DND-41 (cell line): ENCODE measurements at regions not wholly inside any gene's neighbourhood (a gene's known extent, or its start where the extent isn't known, plus 50 kb on each side); places are given as distances from the start of the nearest gene placed in this dataset.

Experiments used
- ATAC-seq: fragments of 200-7000 bp; cut with Tn5 transposase; 3 replicates; pipeline ENCODE4 v1.9.1; 2021; ENCODE audit warnings: low read depth; ENCODE audit not compliant: insufficient read depth
- DNase-seq: peaks from one replicate; pipeline ENCODE4 v3.0.0-alpha.2; 2020
- H2AFZ ChIP-seq: 2 replicates; pipeline ENCODE4 v1.6.0; 2012; ENCODE audit warnings: low read depth, low read length
- H3K27ac ChIP-seq: 2 replicates; pipeline ENCODE4 v1.5.1; 2012; ENCODE audit warnings: low read length, inconsistent platforms
- H3K27me3 ChIP-seq: fragments of 200-600 bp; sonication (generic); 2 replicates; pipeline ENCODE4 v1.6.0; 2012; ENCODE audit warnings: low read length, mild to moderate bottlenecking, inconsistent platforms; ENCODE audit not compliant: insufficient read depth, poor library complexity
- H3K36me3 ChIP-seq: 2 replicates; pipeline ENCODE4 v1.5.1; 2012; ENCODE audit warnings: low read length, inconsistent platforms; ENCODE audit not compliant: insufficient read depth
- H3K4me1 ChIP-seq: 2 replicates; pipeline ENCODE4 v1.5.1; 2012; ENCODE audit warnings: mild to moderate bottlenecking, low read length; ENCODE audit not compliant: insufficient read depth
- H3K4me2 ChIP-seq: 2 replicates; pipeline ENCODE4 v1.6.0; 2012; ENCODE audit warnings: mild to moderate bottlenecking, moderate library complexity, low read length, inconsistent platforms; ENCODE audit not compliant: insufficient read depth
- H3K4me3 ChIP-seq, 2 experiments: fragments of 200-600 bp in 1 of 2; shearing (Covaris generic) in 1 of 2; 2 replicates each; pipeline ENCODE4 v1.5.1; 2012 to 2016; ENCODE audit warnings: inconsistent platforms in 2 of 2, low read length in 2 of 2, mild to moderate bottlenecking in 2 of 2, low read depth in 1 of 2, moderate library complexity in 1 of 2
- H3K79me2 ChIP-seq: 2 replicates; pipeline ENCODE4 v1.6.0; 2012; ENCODE audit warnings: low read length, inconsistent platforms; ENCODE audit not compliant: insufficient read depth
- H3K9ac ChIP-seq: 2 replicates; pipeline ENCODE4 v1.6.0; 2012; ENCODE audit warnings: low read depth, mild to moderate bottlenecking, inconsistent platforms, low read length, moderate library complexity
- H3K9me3 ChIP-seq: 2 replicates; pipeline ENCODE4 v1.5.1; 2012; ENCODE audit warnings: low read length, moderate library complexity, mild to moderate bottlenecking, inconsistent platforms; ENCODE audit not compliant: insufficient read depth, severe bottlenecking
- H4K20me1 ChIP-seq: 2 replicates; pipeline ENCODE4 v1.6.0; 2012; ENCODE audit warnings: low read length; ENCODE audit not compliant: insufficient read depth
- EZH2 ChIP-seq: IDR thresholded peaks from 3 replicates; pipeline ENCODE4 v1.6.1; 2012; ENCODE audit warnings: borderline replicate concordance, low read depth, mild to moderate bottlenecking, moderate library complexity, low read length, inconsistent platforms; ENCODE audit not compliant: severe bottlenecking
- TF ChIP-seq, protein P1 (sequence below): IDR thresholded peaks from 2 replicates; pipeline ENCODE4 v1.5.1; 2012; ENCODE audit warnings: borderline replicate concordance, low read length, moderate library complexity, mild to moderate bottlenecking; ENCODE audit not compliant: poor library complexity, severe bottlenecking; ENCODE audit errors: extremely low read depth

DNA sequence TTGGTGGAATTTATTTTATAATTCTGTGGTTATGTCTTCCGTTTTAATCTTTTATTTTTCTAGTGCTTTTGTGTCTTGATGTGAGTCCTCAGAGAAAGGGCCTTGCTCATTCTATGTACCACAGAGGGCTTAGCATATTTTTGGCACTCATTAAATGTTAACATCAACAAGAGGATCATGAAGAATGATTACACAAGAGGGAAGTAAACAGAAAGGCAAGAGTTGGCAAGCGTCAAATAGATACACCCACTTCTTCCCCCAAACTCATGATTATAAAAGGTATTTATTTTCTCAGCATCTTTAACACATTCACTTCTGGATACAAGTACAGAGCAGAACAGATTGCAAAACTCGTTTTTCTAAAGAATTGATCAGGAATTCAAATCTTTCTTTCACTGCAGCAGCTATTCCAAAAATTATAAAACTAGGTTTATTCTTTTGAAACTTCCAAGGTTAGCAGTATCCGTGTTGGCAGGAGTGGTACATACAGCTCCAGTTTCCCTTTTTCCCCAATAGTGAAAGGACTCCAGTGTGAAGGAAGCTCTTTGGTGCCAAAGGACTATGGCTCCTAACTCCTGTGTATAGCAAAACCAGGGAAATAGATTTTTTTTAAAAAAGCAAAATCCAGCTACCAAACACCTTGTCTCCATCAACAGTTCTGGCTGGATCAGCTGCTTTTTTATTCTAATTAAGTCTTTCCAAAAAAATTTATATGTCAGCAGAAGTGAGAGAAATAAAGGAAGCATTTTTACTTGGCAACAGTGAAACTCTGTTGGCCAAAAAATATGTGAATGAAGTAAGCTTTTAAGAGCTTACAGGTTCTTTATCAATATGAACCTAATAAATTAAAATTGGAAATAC, 221.9 kb downstream of the ADGRG6 start:
- Histone ChIP-seq H3K27me3 (no peaks in the 10 kb centered on the region), H4K20me1 (no peaks in the 10 kb centered on the region), H3K4me3 (no peak overlapping the region), H3K4me2 (no peak overlapping the region), H3K4me1 (peaks cover 2% of the 10 kb centered on the region; the same call in 1 of the 2 replicates), H3K36me3 (no peaks in the 10 kb centered on the region), H3K9me3 (no peaks in the 10 kb centered on the region), H3K27ac (no peak overlapping the region), H3K79me2 (no peaks in the 10 kb centered on the region), H3K9ac (no peak overlapping the region), H2AFZ (no peak overlapping the region)
- ATAC-seq, result no peak
- TF ChIP-seq, protein P1, sequence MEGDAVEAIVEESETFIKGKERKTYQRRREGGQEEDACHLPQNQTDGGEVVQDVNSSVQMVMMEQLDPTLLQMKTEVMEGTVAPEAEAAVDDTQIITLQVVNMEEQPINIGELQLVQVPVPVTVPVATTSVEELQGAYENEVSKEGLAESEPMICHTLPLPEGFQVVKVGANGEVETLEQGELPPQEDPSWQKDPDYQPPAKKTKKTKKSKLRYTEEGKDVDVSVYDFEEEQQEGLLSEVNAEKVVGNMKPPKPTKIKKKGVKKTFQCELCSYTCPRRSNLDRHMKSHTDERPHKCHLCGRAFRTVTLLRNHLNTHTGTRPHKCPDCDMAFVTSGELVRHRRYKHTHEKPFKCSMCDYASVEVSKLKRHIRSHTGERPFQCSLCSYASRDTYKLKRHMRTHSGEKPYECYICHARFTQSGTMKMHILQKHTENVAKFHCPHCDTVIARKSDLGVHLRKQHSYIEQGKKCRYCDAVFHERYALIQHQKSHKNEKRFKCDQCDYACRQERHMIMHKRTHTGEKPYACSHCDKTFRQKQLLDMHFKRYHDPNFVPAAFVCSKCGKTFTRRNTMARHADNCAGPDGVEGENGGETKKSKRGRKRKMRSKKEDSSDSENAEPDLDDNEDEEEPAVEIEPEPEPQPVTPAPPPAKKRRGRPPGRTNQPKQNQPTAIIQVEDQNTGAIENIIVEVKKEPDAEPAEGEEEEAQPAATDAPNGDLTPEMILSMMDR, result no peak
- TF ChIP-seq EZH2, result no peak
- no peak for DNase-seq

DNA sequence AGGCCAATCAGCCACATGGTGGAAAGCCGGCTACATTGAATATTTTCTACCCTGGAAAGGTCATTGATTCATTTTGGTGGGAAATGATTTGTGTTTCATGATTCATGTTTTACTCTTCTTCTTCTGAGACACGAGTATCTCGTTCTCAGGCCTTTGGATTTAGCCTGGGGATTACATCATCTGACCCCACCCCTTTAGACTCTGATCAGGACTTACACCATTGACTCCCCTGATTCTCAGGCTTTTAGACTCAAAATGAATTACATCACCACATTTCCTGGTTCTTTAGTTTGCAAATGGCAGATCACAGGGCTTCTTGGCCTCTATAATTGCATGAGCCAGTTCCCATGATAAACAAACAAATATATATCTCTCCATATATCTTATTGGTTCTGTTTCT, 228.8 kb downstream of the ADGRG6 start:
- Histone ChIP-seq H3K4me2 (no peak overlapping the region), H3K27me3 (no peaks in the 10 kb centered on the region), H3K4me3 (no peak overlapping the region), H2AFZ (no peak overlapping the region), H3K9me3 (peaks cover 16% of the 10 kb centered on the region), H3K36me3 (no peaks in the 10 kb centered on the region), H3K4me1 (no peaks in the 10 kb centered on the region), H3K79me2 (no peaks in the 10 kb centered on the region), H3K9ac (no peak overlapping the region), H4K20me1 (no peaks in the 10 kb centered on the region), H3K27ac (no peak overlapping the region)
- DNase-seq (no peak), ATAC-seq (no peak)
- TF ChIP-seq, protein P1, result no peak
- TF ChIP-seq EZH2, result no peak

DNA sequence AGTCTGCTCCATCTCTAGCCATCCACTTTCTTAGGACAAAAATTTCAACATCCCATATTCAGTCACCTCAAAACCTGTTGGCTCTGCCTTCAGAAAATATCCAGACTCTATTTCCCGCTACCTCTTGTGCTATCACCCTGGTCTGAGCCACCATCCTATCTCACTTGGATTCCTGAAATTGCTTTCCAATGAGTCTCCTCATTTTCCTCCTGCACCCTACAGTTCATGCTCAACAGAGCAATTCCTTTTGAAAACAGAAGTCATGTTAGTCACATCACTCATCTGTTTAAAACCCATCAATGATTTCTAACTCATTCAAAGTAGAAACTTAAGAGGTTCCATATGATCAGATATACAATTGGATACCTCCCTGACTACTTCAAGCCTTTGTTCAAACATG, 229.9 kb downstream of the ADGRG6 start:
- H3K4me3 ChIP-seq, result no peak overlapping the region
- H4K20me1 ChIP-seq, result no peaks in the 10 kb centered on the region
- no peaks in the 10 kb centered on the region for H3K79me2 ChIP-seq
- ATAC-seq (no peak), DNase-seq (no peak)
- H3K4me1 ChIP-seq, result no peaks in the 10 kb centered on the region
- no peak overlapping the region for H3K27ac ChIP-seq
- no peaks in the 10 kb centered on the region for H3K36me3 ChIP-seq
- no peak overlapping the region for H3K9ac ChIP-seq
- no peak overlapping the region for H3K4me2 ChIP-seq
- H3K27me3 ChIP-seq, result no peaks in the 10 kb centered on the region
- peaks cover 21% of the 10 kb centered on the region for H3K9me3 ChIP-seq
- H2AFZ ChIP-seq, result no peak overlapping the region
- TF ChIP-seq EZH2, result no peak
- TF ChIP-seq, protein P1, result no peak
